Activated CD4-positive, alpha-beta T cell treated with anti-CD3 and anti-CD28 coated beads, Interleukin-2, amount 50 U/mL, for 16 hours (primary cell): ENCODE measurements at regions not wholly inside any gene's neighbourhood (a gene's known extent, or its start where the extent isn't known, plus 50 kb on each side); places are given as distances from the start of the nearest gene placed in this dataset.
"Not testable (repeated sequence)": the region's sequence is repeated elsewhere in the genome, so short reads cannot be mapped to it uniquely, and the experiment has no call there.

Experiments
- DNase-seq: peaks from one replicate; pipeline ENCODE4 v3.0.0-alpha.2; 2020

DNA sequence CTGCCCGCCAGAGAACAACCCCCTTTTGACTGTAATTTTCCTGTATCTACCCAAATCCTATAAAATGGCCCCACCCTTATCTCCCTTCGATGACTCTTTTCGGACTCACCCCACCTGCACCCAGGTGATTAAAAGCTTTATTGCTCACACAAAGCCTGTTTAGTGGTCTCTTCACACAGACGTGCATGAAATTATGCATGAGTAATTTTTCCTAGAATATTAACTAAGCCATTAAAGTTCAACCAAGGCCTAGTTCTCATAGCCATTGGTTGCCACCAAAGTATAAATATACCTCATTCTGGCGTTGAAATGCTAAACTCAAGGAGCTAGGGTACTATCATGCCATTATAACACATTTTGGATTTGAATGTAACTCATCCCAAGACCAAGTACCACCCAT, 243.9 kb downstream of the ZNF608 start:
- no peak for DNase-seq

DNA sequence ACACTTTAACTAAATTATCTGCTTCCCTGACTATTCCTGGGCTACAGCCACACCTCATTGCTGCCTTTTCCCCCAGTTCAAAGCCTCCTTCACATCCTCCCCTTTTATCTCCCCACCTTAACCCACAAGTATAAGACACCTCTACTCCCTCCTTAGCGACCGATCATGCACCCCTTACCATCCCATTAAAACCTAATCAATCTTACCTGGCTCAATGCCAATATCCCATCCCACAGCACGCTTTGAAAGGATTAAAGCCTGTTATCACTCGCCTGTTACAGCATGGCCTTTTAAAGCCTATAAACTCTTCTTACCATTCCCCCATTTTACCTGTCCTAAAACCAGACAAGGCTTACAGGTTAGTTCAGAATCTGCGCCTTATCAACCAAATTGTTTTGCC, 246.6 kb downstream of the ZNF608 start:
- DNase-seq = not testable (repeated sequence)

DNA sequence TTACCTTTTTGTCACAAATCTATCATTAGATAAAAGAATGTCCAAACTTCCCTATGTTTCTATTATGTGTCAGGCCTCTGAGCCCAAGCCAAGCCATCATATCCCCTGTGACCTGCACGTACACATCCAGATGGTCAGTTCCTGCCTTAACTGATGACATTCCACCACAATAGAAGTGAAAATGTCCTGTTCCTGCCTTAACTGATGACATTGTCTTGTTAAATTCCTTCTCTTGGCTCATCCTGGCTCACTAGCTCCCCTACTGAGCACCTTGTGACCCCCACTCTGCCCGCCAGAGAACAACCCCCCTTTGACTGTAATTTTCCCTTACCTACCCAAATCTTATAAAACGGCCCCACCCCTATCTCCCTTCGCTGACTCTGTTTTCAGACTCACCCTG, 249.5 kb downstream of the ZNF608 start:
- DNase-seq = not testable (repeated sequence)

DNA sequence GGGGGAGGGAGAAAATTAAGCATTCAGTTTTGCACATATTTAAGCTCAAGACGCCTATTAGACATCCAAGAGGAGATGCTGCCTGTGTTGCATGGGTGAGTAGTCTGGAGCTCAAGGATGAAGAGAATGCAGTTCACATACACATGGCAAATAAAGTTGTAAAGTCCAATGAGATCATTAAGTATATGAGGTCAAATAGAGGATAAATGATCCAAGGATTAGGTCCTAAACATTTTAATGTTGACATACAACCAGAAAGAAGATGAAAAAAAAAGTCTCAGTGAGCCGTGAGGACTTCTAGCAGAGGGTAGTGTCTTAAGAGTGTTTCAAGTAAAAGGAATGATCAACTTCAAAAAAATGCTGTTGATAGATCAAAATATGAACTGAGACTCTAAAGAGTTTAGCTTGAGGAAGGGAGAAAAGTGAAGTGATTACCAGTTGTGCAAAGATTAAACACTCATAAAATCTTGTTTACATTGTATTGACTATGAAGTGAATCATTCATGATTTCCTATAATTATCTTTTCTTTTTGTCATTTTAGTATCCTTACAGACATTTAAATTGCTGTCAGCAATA, 251.8 kb downstream of the ZNF608 start:
- no peak for DNase-seq

DNA sequence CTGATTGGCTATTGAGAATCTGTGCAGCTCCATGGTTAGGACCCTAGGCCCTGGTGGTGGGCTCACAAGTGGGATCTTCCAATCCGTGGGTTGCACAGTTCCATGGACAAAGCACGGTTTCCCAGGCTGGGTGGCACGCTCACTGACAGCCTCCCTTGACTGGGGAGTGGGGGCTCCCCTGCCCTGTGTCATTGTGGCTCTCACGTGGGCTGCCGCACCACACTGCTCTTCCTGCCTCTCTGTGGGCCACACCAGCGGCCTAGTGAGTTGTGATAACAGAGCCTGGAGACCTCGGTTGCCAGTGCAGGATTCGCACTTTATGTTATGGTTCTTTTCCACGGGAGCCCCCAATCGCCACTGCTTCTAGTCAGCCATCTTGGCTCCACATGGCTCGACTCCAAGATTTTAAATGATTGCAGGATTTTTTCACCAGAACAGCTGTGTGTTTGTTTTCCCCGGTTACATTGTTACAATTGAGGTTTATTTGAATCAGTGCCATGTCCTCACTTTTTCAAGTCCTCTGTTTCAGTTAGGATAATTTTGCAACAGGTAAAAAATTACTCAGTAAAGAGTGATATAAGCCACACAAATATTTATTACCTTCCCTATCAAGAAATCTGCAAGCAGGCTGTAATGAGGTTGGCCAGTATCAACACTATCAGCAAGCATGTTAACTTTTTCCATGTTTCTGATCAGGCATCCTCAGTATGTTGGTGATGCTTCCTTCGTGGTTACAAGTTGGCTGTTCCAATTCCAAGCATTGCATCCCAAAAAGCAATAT, 253.8 kb downstream of the ZNF608 start:
- DNase-seq = no peak

DNA sequence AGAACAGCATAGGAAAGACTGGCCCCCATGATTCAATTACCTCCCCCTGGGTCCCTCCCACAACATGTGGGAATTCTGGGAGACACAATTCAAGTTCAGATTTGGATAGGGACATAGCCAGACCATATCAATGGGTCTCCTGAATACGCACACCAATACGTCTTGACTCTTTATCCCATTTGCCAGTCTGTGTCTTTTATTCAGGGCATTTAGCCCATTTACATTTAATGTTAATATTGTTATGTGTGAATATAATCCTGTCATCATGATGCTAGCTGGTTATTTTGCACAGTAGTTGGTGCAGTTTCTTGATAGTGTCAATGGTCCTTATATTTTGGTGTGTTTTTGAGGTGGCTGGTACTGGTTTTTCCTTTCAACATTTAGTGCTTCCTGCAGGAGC, 256.1 kb downstream of the ZNF608 start:
- not testable (repeated sequence) for DNase-seq

DNA sequence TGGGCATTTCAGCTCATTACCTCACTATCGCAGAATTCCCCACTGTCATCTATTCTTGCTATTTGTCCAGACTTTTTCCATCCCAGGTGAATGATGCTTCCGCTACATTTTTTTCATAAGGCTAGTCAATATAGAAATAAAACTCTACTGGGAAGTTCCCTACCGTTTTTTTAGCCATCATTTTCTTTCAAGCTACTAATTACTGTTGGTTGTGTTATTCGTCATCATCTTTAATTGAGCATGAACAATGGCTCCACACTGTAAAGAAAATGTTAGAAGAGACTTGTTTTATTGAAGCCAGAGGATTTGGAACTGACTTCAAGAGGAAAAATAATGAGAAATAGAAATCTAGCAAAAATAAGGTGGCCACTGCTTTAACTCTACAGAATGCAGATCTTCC, 265.0 kb downstream of the ZNF608 start:
- no peak for DNase-seq

DNA sequence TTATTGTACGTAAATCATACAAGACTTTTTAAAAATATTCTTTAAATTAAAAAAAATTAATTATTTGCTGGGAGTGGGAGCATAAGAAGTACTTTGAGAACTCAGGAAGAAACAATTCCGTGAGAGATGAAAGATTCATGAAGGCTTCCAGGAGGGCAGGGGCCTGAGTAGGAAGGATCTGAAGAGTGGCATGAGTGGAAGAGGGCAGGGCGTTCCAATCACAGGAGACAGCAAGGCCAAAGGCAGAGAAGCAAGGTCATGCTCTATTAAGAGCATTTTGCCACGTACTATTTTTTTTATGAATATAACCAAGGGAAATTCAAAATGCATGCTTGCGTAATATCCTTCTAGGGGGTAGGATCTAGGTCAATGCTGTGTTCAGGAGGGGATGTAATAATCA, 265.5 kb downstream of the ZNF608 start:
- no peak for DNase-seq

DNA sequence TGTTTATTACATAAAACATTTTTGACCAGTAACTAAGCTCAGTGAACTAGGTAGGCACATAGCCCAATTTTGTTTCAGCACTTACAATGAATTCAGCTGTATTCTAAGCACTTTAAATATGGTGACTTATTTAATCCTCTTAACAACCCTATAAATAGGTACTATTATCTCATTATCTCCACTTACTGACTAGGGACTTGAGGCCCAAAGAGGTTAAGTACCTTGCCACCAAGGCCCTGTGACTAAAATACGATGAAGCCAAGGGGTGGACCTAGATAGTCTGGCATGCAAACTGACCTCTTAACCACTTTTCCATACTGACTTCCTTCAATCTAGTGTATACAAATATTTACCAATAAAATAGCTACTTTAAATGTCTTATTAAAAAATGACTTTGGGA, 266.4 kb downstream of the ZNF608 start:
- no peak for DNase-seq

DNA sequence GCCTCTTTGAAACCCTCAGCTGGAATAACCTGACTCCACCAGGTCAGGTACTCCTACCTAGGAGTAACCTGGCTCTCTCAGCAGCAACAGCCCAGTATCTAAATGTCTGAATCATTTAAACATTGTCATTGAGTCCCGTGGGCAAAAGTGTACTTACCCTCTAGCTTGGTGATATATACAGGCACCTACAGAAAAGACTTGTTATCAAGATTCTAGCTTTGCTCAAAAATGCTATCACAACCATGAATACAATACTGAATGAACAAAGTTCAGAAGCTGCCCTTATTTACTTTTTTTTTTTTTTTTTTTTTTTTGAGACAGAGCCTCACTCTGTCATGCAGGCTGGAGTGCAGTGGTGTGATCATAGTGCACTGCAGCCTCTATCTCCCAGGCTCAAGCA, 268.2 kb downstream of the ZNF608 start:
- no peak for DNase-seq

DNA sequence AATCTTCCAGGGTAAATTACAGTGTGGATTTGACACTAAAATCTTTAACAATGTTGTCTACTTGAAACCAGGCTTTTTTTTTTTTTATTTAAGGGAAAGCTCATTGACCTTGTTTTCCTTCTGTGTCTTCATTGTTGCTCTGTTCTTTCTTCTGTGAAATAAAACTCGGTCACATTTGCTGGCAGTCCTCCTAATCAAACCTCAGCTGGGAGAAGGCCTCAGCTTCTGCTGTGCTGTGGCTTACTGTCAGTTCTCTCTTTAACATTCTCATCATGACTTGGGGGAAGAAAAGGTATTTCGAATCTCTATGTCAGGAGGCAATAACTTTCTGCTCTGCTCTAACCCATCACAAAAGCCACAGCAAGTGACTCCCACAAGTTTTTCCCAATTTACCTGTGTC, 268.9 kb downstream of the ZNF608 start:
- DNase-seq = no peak

DNA sequence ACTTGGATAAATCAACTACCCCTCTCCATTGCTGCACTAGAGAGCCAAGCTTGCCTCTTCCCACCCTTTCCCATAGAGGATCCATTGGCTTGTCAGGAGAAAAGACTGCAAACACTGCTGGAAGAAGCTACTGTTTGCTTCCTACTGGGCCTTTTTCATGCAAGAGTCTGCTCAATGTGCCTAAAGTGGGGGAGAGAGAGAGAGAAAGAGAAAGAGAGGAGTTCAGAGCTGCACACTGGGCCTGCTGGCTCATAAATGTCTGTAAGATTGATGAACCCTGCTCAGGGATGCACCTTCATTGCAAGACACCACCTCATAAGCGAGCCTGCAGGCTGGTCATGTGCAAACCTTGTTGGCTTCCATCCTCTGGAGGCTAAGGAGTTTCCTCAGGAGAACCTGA, 269.4 kb downstream of the ZNF608 start:
- no peak for DNase-seq

DNA sequence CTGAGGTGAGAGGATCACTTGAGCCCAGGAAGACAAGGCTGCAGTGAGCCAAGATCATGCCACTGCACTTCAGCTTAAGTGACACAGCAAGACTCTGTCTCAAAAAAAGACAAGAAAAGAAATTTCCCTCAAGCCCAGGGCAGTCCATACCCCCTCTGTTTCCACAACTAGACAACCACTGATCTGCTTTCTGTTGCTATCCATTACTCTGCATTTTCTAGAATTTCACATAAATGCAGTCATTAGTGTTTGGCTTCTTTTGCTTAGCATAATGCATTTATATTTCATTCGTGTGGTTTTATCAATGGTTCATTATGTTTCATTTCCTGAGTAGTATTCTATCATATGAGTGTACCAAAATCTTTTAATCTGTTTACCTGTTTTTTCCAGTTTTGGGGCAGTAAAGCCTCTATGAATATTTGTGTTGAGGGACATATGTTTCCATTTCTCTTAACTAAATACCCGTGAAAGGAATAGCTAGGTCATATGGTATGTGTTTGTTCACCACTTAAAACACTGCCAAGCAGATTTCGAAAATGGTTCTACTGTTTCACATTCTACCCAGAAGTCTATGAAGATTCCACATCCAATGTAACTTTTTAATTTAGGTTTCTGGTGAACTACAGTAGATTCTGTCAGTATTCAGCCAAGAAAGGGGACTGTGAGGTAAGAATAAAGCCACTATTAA, 271.8 kb downstream of the ZNF608 start:
- no peak for DNase-seq

DNA sequence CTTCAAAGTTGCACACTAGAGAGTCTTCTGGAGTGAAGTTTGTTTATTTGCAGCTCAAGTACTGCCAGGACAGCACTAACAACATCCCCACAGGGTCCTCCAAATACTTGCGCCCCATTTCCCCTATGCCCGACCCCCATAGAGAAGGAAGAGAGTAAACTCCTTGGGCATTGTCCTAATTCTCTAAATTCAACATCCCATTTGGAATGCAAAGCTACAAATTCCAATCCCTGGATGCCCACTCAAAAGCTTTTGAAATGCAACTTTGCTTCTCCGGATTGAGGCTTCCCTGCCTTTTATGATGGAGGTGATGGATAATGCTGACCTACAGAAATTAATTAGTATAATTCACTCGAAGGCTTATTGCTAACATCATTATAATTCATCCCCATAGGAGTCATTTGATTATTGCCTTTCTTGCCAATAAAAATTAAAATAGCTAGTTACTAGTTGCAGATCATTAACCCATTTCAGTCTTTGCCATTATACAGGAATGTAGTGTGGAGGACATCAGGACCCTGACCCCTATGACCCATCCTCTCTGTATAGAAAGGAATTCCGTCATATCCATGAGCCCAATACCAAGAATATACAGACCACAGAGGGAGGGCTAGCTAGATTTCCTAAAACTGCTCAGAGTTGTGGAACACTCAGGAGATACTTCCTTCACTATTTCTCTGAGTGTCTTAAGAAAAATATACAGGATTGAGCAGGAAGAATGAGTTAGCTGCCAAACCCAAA, 277.6 kb downstream of the ZNF608 start:
- no peak for DNase-seq

DNA sequence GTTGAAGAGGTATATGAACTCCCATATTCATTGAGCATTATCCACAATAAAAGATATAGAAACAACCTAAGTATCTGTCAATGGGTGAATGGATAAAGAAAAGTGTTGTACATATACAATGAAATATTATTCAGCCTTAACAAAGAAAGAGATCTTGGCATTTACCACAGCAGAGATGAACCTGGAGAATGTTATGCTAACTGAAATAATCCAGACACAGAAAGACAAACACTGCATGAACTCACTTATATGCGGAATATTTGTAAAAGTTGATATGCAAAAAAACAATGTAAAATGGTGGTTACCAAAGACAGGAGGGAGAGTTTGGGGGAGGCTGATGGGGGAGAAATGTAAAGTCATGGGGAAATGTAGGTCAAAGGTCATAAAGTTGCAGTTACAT, 278.7 kb downstream of the ZNF608 start:
- DNase-seq = no peak

DNA sequence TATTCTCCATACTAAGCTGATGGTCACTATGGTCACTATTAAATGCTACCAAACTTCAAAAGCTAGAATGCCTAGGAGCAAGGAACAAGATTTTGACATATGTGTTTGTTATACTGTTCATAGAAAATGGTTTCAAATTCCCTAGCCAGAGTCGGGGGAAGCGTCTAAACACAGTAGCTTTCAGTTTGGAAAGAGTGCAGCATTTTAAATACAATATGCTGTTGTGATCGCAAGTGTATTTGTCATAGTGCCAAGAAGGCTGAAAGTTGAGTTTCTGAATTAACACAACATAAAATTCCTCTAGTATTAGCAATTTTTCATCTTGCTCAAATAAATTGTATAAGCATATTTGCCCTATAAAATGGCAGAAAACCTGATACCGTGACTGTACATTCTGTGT, 280.4 kb downstream of the ZNF608 start:
- DNase-seq = no peak

DNA sequence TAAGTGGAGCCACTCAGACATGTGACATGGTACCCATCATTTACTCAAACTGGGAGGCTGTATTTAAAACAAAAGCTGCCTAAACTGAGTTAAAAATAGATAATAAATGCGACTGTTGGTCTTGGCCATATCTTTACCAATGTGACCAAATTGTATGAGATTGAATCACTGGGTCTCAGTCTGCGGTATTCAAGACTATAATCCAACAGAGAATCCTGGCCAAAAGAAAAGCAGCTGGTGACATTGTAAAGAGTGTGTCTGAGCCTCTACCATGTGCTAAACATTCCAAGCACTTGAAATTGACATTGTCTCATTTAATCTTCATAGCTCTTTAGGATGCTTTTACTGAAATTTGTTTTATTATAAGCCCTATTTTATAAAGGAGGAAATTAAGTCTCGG, 282.6 kb downstream of the ZNF608 start:
- no peak for DNase-seq

DNA sequence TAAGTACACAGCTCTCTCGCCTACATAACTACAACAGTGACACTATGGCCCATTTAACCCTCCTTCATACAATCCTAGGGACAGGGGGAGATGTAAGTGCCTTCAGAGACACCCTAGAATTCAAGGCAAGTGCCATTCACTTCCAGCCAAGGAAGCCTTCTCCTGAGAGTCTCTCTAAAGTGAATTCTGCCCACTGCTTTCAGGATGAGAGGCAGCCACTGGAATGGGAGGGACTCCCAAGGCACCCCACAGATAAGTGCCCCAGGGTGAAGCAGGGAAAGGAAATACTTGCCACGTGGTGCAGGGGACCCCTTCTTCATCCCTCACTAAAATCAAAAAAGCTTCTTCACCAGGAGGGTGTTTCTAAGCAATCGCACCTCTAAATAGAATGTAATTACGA, 283.7 kb downstream of the ZNF608 start:
- DNase-seq = no peak

DNA sequence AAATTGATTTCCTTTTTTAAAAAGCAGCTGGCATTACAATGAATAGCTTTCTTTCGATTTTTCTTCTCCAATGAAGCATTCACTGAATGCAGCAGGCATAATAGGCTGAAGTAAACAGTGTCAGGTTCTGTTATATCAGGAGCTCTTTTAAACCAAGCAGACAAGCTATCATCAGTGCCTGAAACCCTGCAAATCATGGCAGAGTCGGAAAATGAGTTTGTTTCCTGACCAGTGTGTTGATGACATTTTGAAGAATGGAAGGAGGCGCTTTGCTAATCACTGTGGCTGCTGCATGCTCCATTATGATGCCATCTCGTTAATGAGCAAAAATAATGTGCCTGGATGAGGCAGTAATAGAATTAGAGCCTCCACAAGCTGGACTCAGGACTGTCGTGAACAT, 284.5 kb downstream of the ZNF608 start:
- DNase-seq = no peak

DNA sequence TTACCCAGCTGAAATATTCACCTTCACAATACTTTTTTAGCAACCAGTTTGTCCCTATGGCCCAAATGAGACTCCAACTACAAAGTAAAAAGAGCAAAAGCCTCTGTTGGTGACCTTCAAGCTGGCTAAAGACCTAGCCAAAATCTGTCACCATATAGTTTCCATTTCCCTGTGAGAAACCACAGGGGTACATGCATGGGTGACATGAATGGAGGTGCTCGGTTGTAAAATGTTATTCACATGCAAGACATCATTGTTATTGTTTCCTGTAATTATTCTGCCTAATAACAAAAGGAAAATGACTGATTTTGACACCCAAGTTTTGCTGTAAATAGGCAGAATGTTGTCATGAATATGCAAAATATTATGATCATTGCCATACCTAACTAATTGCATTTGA, 285.3 kb downstream of the ZNF608 start:
- DNase-seq = no peak

DNA sequence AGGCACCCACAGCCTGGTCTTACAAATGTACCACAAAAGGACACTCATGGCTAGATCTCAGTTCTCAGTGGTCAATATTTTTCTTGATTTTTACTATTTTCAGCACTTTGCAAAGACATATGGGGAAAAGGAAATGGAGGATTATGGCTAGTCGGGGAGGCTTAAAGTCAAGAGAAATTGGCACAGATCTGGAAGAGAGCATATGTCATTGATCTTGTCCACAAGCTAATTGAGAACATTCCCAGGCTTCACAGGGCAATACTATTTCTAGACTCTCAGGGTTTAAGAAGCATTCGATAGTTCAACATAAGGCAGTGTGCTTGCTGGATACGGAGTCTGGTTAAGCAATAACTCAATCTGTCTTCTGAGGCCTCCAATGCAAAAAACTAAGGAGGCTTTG, 285.8 kb downstream of the ZNF608 start:
- no peak for DNase-seq

DNA sequence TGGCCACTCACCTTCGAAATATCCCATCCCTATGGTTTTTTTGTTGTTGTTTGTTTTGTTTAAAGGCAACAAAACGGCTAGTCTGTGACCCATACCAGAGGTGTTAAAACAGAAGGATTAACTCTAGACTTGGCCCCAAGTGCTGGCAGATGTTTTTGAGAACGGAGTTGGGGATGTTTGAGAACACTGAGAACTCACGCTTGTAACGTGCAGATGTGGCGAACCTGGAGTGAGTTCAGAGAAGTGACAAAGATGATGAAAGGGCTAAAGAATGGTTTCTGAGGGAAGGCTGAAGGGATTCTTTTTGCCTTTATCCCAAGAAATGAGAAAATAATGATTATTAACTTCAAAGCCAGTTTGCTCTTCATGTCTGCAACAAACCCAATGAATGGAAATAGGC, 286.5 kb downstream of the ZNF608 start:
- no peak for DNase-seq

DNA sequence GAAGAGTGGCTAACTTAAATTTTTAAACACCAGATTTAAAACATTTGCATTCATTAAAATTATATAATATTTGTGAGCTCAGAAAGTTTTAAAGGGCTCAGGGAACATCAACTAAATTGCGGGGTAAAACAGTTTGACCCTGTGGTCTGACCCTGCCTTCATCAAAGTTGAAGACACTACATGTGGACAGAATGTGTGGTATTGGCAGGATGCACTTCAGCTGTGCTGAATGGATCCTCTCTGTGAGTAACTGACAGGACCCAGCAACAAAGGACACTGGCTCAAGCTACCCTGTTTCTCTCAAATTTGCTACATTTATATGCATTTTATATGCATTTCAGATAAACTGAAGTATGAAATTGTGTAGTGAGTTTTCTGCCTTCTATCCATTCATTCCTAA, 288.5 kb downstream of the ZNF608 start:
- no peak for DNase-seq

DNA sequence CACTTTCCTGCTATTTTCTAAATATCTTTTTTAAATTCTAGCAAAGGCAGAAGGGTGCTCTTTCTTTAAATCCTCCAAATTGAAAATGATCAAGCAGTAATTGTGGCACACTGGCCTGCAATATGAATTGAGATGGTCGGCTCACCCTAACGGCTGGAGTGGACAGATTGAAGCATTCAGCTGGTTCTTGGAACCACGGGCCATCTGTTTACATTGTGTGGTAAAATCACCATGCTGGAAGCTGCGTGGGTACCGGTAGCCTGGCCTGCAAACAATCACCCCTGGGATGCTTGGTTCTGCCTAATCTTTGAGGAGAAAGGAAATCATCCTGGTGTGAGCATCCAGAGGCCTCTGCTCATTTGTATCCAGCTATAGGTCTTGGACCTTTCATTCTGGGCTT, 289.3 kb downstream of the ZNF608 start:
- DNase-seq = no peak
